GM23338 (cell line): ENCODE measurements at regions not wholly inside any gene's neighbourhood (a gene's known extent, or its start where the extent isn't known, plus 50 kb on each side); places are given as distances from the start of the nearest gene placed in this dataset.

Experiments
- ATAC-seq: fragments of 200-7000 bp; cut with Tn5 transposase; 3 replicates; pipeline ENCODE4 v1.9.1; 2020
- DNase-seq: peaks from one replicate; pipeline ENCODE4 v3.0.0-alpha.2; 2015; ENCODE audit warnings: low spot score
- H2AFZ ChIP-seq: fragments of 200-600 bp; sonication (generic); 2 replicates; pipeline ENCODE4 v1.8.0; 2016; ENCODE audit warnings: antibody characterized with exemption, mild to moderate bottlenecking, moderate library complexity
- H3F3A ChIP-seq: fragments of 200-600 bp; sonication (generic); replicated peaks from 2 replicates; pipeline ENCODE4 v1.8.0; 2017; ENCODE audit warnings: antibody characterized with exemption, mixed run types, low read depth
- H3K27ac ChIP-seq: fragments of 200-600 bp; sonication (generic); 2 replicates; pipeline ENCODE4 v1.6.1; 2016; ENCODE audit warnings: low read depth
- H3K27me3 ChIP-seq: fragments of 200-600 bp; sonication (generic); 2 replicates; pipeline ENCODE4 v1.8.0; 2016; ENCODE audit warnings: mild to moderate bottlenecking, mixed run types, moderate library complexity; ENCODE audit not compliant: insufficient read depth
- H3K36me3 ChIP-seq: fragments of 200-600 bp; sonication (generic); 2 replicates; pipeline ENCODE4 v1.8.0; 2016; ENCODE audit warnings: mild to moderate bottlenecking; ENCODE audit not compliant: insufficient read depth
- H3K4me1 ChIP-seq: fragments of 200-600 bp; sonication (generic); 2 replicates; pipeline ENCODE4 v1.8.0; 2016; ENCODE audit warnings: mild to moderate bottlenecking, moderate library complexity; ENCODE audit not compliant: insufficient read depth
- H3K4me2 ChIP-seq: fragments of 200-600 bp; sonication (generic); 2 replicates; pipeline ENCODE4 v1.7.1; 2017; ENCODE audit warnings: mixed run types
- H3K4me3 ChIP-seq: fragments of 200-600 bp; sonication (generic); 2 replicates; pipeline ENCODE4 v1.6.1; 2016; ENCODE audit warnings: mixed run types
- H3K79me2 ChIP-seq: fragments of 200-600 bp; sonication (generic); replicated peaks from 2 replicates; pipeline ENCODE4 v1.8.0; 2017; ENCODE audit warnings: mild to moderate bottlenecking; ENCODE audit not compliant: insufficient read depth
- H3K9me2 ChIP-seq: fragments of 200-600 bp; sonication (generic); 2 replicates; pipeline ENCODE4 v1.8.0; 2017; ENCODE audit not compliant: insufficient read depth
- H4K20me1 ChIP-seq: fragments of 200-600 bp; sonication (generic); replicated peaks from 2 replicates; pipeline ENCODE4 v1.8.0; 2017; ENCODE audit warnings: mild to moderate bottlenecking; ENCODE audit not compliant: insufficient read depth
- H3K27ac Mint-ChIP-seq: 2 replicates; pipeline ENCODE4 v1.8.0; 2020; ENCODE audit warnings: inconsistent platforms, mild to moderate bottlenecking, moderate library complexity, mixed read lengths
- H3K27me3 Mint-ChIP-seq: 3 replicates; pipeline ENCODE4 v1.8.0; 2022; ENCODE audit warnings: low read depth, mild to moderate bottlenecking, moderate library complexity, mixed read lengths, inconsistent platforms; ENCODE audit not compliant: insufficient read depth, poor library complexity
- H3K36me3 Mint-ChIP-seq: 3 replicates; pipeline ENCODE4 v1.8.0; 2021; ENCODE audit warnings: low read depth, mild to moderate bottlenecking, inconsistent platforms, moderate library complexity, mixed read lengths
- H3K4me1 Mint-ChIP-seq: 3 replicates; pipeline ENCODE4 v1.8.0; 2020; ENCODE audit warnings: mild to moderate bottlenecking, inconsistent platforms, mixed read lengths
- H3K4me3 Mint-ChIP-seq: 3 replicates; pipeline ENCODE4 v1.8.0; 2021; ENCODE audit warnings: moderate library complexity, mild to moderate bottlenecking, inconsistent platforms, mixed read lengths
- H3K9me3 Mint-ChIP-seq: 3 replicates; pipeline ENCODE4 v1.8.0; 2020; ENCODE audit warnings: moderate library complexity, mild to moderate bottlenecking, inconsistent platforms, mixed read lengths
- CREB1 ChIP-seq: fragments of 250-450 bp; sonication (Bioruptor Pico); IDR thresholded peaks from 2 replicates; pipeline ENCODE4 v1.5.0; 2020; ENCODE audit warnings: low read depth, mild to moderate bottlenecking, moderate library complexity
- CTCF ChIP-seq, 2 experiments: fragments of 200-600 bp in 1 of 2; sonication (generic) in 1 of 2; conservative IDR thresholded peaks; 2 replicates each; pipeline versions ENCODE4 v1.5.1 to v1.6.1; 2016 to 2017; ENCODE audit warnings: antibody characterized with exemption in 2 of 2, low read depth in 2 of 2, mild to moderate bottlenecking in 2 of 2, moderate library complexity in 1 of 2
- ETS1 ChIP-seq: IDR thresholded peaks from 2 replicates; pipeline ENCODE4 v1.6.1; 2016; ENCODE audit warnings: antibody characterized with exemption
- EZH2 ChIP-seq: fragments of 200-600 bp; sonication (generic); IDR thresholded peaks from one replicate; pipeline ENCODE4 v1.8.0; 2017; ENCODE audit warnings: antibody characterized with exemption, mild to moderate bottlenecking, low read depth; ENCODE audit not compliant: unreplicated experiment
- EZH2phosphoT487 ChIP-seq: fragments of 200-600 bp; sonication (generic); IDR thresholded peaks from one replicate; pipeline ENCODE4 v1.8.1; 2018; ENCODE audit warnings: antibody characterized with exemption; ENCODE audit not compliant: unreplicated experiment
- NANOG ChIP-seq: IDR thresholded peaks from 2 replicates; pipeline ENCODE4 v1.6.1; 2016; ENCODE audit warnings: antibody characterized with exemption, borderline replicate concordance
- POLR2AphosphoS5 ChIP-seq: IDR thresholded peaks from 2 replicates; pipeline ENCODE4 v1.6.1; 2016; ENCODE audit warnings: antibody characterized with exemption, low read depth
- STAT1 ChIP-seq: IDR thresholded peaks from one replicate; pipeline ENCODE4 v1.6.1; 2016; ENCODE audit warnings: antibody characterized with exemption; ENCODE audit not compliant: unreplicated experiment
- ZNF462 ChIP-seq: fragments of 250-450 bp; sonication (Bioruptor Pico); IDR thresholded peaks from 2 replicates; pipeline ENCODE4 v1.5.0; 2020; ENCODE audit warnings: mild to moderate bottlenecking, moderate library complexity
- TF ChIP-seq, protein P1 (sequence below): IDR thresholded peaks from one replicate; pipeline ENCODE4 v1.6.1; 2018; ENCODE audit warnings: antibody characterized with exemption; ENCODE audit not compliant: unreplicated experiment

DNA sequence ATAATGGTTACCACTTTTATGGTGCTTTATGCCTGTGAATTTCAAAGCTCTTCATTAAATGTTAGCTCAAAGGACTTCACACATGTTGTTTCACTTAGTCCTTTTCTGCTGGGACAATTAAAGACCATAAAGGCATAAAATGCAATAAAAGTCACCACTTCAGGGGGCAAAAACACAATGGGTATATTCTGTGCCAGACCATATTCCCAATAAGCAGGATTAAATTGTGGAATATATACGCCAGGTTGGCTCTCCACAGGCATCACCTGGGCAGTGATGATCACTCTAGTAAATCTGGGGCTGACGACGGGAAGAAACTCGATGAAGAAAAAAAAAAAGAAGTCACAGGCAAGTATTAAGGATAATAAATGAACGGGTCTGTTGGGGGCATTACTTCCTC is 370.2 kb upstream of the CNTN4 start:
- no peak overlapping the region for H3K4me3 Mint-ChIP-seq
- no peak overlapping the region for H2AFZ ChIP-seq
- TF ChIP-seq CREB1 (CRISPR knock-in tag) (no peak), ETS1 (no peak), NANOG (no peak), STAT1 (no peak), POLR2AphosphoS5 (no peak), CTCF (conservative IDR thresholded peaks at IDR 0.05; ENCODE audit: low read depth in 2 of 2) (no peak), ZNF462 (CRISPR knock-in tag) (no peak), EZH2 (no peak), EZH2phosphoT487 (no peak)
- TF ChIP-seq, protein P1, sequence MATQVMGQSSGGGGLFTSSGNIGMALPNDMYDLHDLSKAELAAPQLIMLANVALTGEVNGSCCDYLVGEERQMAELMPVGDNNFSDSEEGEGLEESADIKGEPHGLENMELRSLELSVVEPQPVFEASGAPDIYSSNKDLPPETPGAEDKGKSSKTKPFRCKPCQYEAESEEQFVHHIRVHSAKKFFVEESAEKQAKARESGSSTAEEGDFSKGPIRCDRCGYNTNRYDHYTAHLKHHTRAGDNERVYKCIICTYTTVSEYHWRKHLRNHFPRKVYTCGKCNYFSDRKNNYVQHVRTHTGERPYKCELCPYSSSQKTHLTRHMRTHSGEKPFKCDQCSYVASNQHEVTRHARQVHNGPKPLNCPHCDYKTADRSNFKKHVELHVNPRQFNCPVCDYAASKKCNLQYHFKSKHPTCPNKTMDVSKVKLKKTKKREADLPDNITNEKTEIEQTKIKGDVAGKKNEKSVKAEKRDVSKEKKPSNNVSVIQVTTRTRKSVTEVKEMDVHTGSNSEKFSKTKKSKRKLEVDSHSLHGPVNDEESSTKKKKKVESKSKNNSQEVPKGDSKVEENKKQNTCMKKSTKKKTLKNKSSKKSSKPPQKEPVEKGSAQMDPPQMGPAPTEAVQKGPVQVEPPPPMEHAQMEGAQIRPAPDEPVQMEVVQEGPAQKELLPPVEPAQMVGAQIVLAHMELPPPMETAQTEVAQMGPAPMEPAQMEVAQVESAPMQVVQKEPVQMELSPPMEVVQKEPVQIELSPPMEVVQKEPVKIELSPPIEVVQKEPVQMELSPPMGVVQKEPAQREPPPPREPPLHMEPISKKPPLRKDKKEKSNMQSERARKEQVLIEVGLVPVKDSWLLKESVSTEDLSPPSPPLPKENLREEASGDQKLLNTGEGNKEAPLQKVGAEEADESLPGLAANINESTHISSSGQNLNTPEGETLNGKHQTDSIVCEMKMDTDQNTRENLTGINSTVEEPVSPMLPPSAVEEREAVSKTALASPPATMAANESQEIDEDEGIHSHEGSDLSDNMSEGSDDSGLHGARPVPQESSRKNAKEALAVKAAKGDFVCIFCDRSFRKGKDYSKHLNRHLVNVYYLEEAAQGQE, result no peak

More for the DNA sequence above, 370.2 kb upstream of the CNTN4 start:
- Mint-ChIP-seq H3K27ac (no peak overlapping the region), H3K27me3 (peaks cover 1% of the 10 kb centered on the region), H3K4me1 (no peaks in the 10 kb centered on the region), H3K36me3 (peaks cover 26% of the 10 kb centered on the region; the same call in 1 of the 3 replicates), H3K9me3 (peaks cover 95% of the 10 kb centered on the region)
- no peaks in the 10 kb centered on the region for H3K79me2 ChIP-seq
- H4K20me1 ChIP-seq, result no peaks in the 10 kb centered on the region
- H3F3A ChIP-seq, result no peaks in the 10 kb centered on the region
- no peaks in the 10 kb centered on the region for H3K36me3 ChIP-seq
- H3K27me3 ChIP-seq, result no peaks in the 10 kb centered on the region
- ATAC-seq (no peak), DNase-seq (no peak)
- H3K9me2 ChIP-seq, result peaks cover 3% of the 10 kb centered on the region; the same call in 1 of the 2 replicates
- H3K4me1 ChIP-seq, result no peaks in the 10 kb centered on the region
- no peak overlapping the region for H3K4me3 ChIP-seq
- no peak overlapping the region for H3K4me2 ChIP-seq
- H3K27ac ChIP-seq, result no peak overlapping the region
